ENCODE measurements at regions not wholly inside any gene's neighbourhood (a gene's known extent, or its start where the extent isn't known, plus 50 kb on each side); places are given as distances from the start of the nearest gene placed in this dataset.

- TF ChIP-seq YY1 (IDR thresholded peaks at IDR 0.05; ENCODE audit: insufficient read depth, insufficient read length) (no peak), SUZ12 (IDR thresholded peaks at IDR 0.05; ENCODE audit: extremely low read depth, insufficient read depth, insufficient read length) (no peak), ZNF274 (IDR thresholded peaks at IDR 0.05; ENCODE audit: low read depth, low read length) (no peak)
Measured at GRCh38 chr15:94785091-94785490, 553.7 kb downstream of the MCTP2 start.
